MCF 10A (cell line): ENCODE measurements at regions not wholly inside any gene's neighbourhood (a gene's known extent, or its start where the extent isn't known, plus 50 kb on each side); places are given as distances from the start of the nearest gene placed in this dataset.

Source experiments
- BruUV-seq: library from RNA; stranded (reverse); fragments of 400-500 nt; replicated peaks from 2 replicates; lab custom pipeline; 2021; lab: Mats Ljungman, UMichigan
- CTCF ChIA-PET: fragments of 300-600 bp; sonication (Branson Sonifier 250); formaldehyde crosslinking; extraction: SDS; loops from one replicate; lab custom pipeline; 2021; ENCODE audit warnings: antibody characterized with exemption, inconsistent platforms; lab: Yijun Ruan, JAX
- POLR2A ChIA-PET: fragments of 300-600, 350-650 bp; sonication (Branson Sonifier 250); formaldehyde crosslinking; extraction: SDS; loops from one replicate; lab custom pipeline; 2020; ENCODE audit warnings: antibody characterized with exemption, inconsistent platforms; lab: Yijun Ruan, JAX
- DNase-seq: peaks from one replicate; pipeline ENCODE4 v3.0.0-alpha.2; 2018; ENCODE audit not compliant: unreplicated experiment
- H3K27ac Mint-ChIP-seq: one replicate; pipeline ENCODE4 v1.8.0; 2022; ENCODE audit warnings: mild to moderate bottlenecking, low read depth, mixed read lengths; ENCODE audit not compliant: unreplicated experiment
- H3K27me3 Mint-ChIP-seq: one replicate; pipeline ENCODE4 v1.8.0; 2022; ENCODE audit warnings: mixed read lengths; ENCODE audit not compliant: insufficient read depth, unreplicated experiment
- H3K36me3 Mint-ChIP-seq: one replicate; pipeline ENCODE4 v1.8.0; 2022; ENCODE audit warnings: mild to moderate bottlenecking, moderate library complexity, mixed read lengths; ENCODE audit not compliant: insufficient read depth, unreplicated experiment
- H3K4me1 Mint-ChIP-seq: one replicate; pipeline ENCODE4 v1.8.0; 2022; ENCODE audit warnings: mixed read lengths; ENCODE audit not compliant: insufficient read depth, unreplicated experiment
- H3K4me3 Mint-ChIP-seq: one replicate; pipeline ENCODE4 v1.8.0; 2022; ENCODE audit warnings: mild to moderate bottlenecking, moderate library complexity, mixed read lengths; ENCODE audit not compliant: unreplicated experiment
- H3K9me3 Mint-ChIP-seq: one replicate; pipeline ENCODE4 v1.8.0; 2022; ENCODE audit warnings: mixed read lengths; ENCODE audit not compliant: unreplicated experiment
- CTCF ChIP-seq: fragments of 200-600 bp; IDR thresholded peaks from one replicate; pipeline ENCODE4 v1.8.0; 2022; ENCODE audit warnings: antibody characterized with exemption, mild to moderate bottlenecking; ENCODE audit not compliant: unreplicated experiment
- intact Hi-C: fragments of 100-400 bp; cut with micrococcal nuclease; formaldehyde crosslinking; loops from 2 replicates; pipeline ENCODE4 v1.14.1; 2022

DNA sequence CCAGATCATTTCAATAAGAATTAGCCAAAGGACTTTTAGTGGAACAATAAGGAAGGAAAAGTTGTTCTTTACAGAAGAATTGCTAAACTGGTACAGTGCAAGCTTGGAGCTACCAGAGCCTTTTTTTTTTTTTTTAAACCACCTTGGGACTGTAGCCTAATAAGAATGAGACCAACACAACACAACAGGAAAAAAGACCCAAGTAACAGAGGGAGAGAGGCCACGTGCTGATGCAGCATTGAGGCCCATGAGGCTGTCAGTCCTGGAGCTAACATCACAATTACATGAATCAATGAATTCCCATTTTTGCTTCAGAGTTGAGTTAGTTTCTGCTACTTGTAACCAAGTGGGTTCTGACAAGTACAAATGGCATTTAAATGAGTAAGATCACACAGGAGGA is 149.0 kb upstream of the EEA1 start:
- Mint-ChIP-seq H3K27ac (no peak overlapping the region), H3K36me3 (no peaks in the 10 kb centered on the region), H3K27me3 (no peaks in the 10 kb centered on the region), H3K4me3 (no peak overlapping the region), H3K4me1 (no peaks in the 10 kb centered on the region), H3K9me3 (no peaks in the 10 kb centered on the region)
- no peak for DNase-seq
- ChIA-PET POLR2A (interaction anchor here (0.7 kb wide), 1 partner anchor 179 kb away, joined by 4 read pairs; no protein-coding TSS in a partner anchor), CTCF (interaction anchor here (0.6 kb wide), 2 partner anchors 303 to 466 kb away, joined by 3 read pairs; no protein-coding TSS in a partner anchor)
- BruUV-seq, result no TSS peak
- TF ChIP-seq CTCF, result no peak
- intact Hi-C loops, result no loop called here

- CTCF ChIA-PET, result interaction anchor here (0.6 kb wide), 1 partner anchor 303 kb away, joined by 3 read pairs; no protein-coding TSS in a partner anchor
These were observed 149.5 kb upstream of the EEA1 start for GRCh38 chr12:93078577-93078976.

DNA sequence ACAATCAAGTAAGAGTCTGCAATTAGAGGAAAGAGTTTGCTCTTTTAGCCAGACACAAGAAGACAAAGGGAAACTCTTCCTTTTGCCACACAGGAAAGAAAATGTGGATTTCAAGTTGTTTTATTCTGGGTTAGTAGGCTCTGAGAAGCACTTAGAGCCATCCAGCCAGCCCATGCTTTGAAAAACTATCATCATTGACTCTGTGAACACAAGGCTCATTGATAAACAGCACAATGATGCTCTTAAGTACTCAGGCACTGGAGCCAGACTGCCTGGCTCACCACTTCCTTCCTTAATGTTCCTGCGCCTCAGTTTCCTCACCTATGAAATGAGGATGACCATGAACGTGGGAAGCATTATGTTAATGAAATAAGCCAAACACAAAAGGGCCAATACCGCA is 150.2 kb upstream of the EEA1 start:
- Mint-ChIP-seq H3K27ac (no peak overlapping the region), H3K4me3 (no peak overlapping the region), H3K36me3 (no peaks in the 10 kb centered on the region), H3K9me3 (no peaks in the 10 kb centered on the region), H3K4me1 (no peaks in the 10 kb centered on the region), H3K27me3 (no peaks in the 10 kb centered on the region)
- POLR2A ChIA-PET, result no interaction called here
- no peak for DNase-seq
- no TSS peak for BruUV-seq
- intact Hi-C loops, result no loop called here
- TF ChIP-seq CTCF, result no peak
- CTCF ChIA-PET, result no interaction called here

More at GRCh38 chr12:93078577-93078976, 149.5 kb upstream of the EEA1 start:
- intact Hi-C loops, result no loop called here
- no peaks in the 10 kb centered on the region for H3K4me1 Mint-ChIP-seq
- no TSS peak for BruUV-seq
- DNase-seq, result no peak
- no peaks in the 10 kb centered on the region for H3K9me3 Mint-ChIP-seq
- no peak overlapping the region for H3K4me3 Mint-ChIP-seq
- H3K27ac Mint-ChIP-seq, result no peak overlapping the region
- no peaks in the 10 kb centered on the region for H3K27me3 Mint-ChIP-seq
- no peaks in the 10 kb centered on the region for H3K36me3 Mint-ChIP-seq
- TF ChIP-seq CTCF, result no peak
- POLR2A ChIA-PET, result interaction anchor here (0.7 kb wide), 1 partner anchor 180 kb away, joined by 4 read pairs; no protein-coding TSS in a partner anchor

GRCh38 chr12:93079976-93080375 is 150.9 kb upstream of the EEA1 start:
- H3K4me3 Mint-ChIP-seq, result no peak overlapping the region
- H3K27ac Mint-ChIP-seq, result no peak overlapping the region
- CTCF ChIA-PET, result interaction anchor here (0.6 kb wide), 1 partner anchor 12 kb away, joined by 4 read pairs; no protein-coding TSS in a partner anchor
- intact Hi-C loops, result no loop called here
- POLR2A ChIA-PET, result no interaction called here
- no peaks in the 10 kb centered on the region for H3K9me3 Mint-ChIP-seq
- no peaks in the 10 kb centered on the region for H3K27me3 Mint-ChIP-seq
- H3K36me3 Mint-ChIP-seq, result no peaks in the 10 kb centered on the region
- TF ChIP-seq CTCF, result no peak
- BruUV-seq, result no TSS peak
- DNase-seq, result no peak
- no peaks in the 10 kb centered on the region for H3K4me1 Mint-ChIP-seq
